ENCODE measurements at regions not wholly inside any gene's neighbourhood (a gene's known extent, or its start where the extent isn't known, plus 50 kb on each side); places are given as distances from the start of the nearest gene placed in this dataset.

DNA sequence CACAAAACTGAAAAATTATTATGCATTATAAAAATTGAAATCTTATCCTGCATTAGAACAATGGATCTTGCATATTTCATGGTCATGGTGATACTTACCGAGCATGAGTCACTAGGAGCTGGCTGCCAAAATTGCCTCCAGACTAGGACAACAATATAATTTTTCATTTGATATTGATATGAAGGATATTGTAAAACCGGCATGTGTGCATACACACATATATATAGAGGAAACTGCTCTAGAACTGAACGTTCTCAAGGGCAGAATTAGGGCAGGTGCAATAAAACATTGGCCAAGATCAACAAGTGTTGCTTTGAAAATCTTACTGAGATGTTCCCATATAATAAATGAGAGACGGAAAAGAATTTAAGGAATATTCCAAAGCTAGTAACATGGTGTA, 319.4 kb upstream of the POU1F1 start:
- TF ChIP-seq POLR2AphosphoS5 (IDR thresholded peaks at IDR 0.05): peak in 2 of 3 donors; percentile 26 to 27
- TF ChIP-seq, protein P1, sequence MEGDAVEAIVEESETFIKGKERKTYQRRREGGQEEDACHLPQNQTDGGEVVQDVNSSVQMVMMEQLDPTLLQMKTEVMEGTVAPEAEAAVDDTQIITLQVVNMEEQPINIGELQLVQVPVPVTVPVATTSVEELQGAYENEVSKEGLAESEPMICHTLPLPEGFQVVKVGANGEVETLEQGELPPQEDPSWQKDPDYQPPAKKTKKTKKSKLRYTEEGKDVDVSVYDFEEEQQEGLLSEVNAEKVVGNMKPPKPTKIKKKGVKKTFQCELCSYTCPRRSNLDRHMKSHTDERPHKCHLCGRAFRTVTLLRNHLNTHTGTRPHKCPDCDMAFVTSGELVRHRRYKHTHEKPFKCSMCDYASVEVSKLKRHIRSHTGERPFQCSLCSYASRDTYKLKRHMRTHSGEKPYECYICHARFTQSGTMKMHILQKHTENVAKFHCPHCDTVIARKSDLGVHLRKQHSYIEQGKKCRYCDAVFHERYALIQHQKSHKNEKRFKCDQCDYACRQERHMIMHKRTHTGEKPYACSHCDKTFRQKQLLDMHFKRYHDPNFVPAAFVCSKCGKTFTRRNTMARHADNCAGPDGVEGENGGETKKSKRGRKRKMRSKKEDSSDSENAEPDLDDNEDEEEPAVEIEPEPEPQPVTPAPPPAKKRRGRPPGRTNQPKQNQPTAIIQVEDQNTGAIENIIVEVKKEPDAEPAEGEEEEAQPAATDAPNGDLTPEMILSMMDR (IDR thresholded peaks at IDR 0.05): no peak
- TF ChIP-seq POLR2A (IDR thresholded peaks at IDR 0.05): no peak
- TF ChIP-seq EP300 (IDR thresholded peaks at IDR 0.05; ENCODE audit: low read depth): no peak
- Histone ChIP-seq H3K4me1 (peaks cover 0 to 19% (median 2%) of the 10 kb centered on the region in 4 donors), H3K27ac (peak overlapping the region in 3 of 4 donors; percentile 26 to 67 (median 57)), H3K4me3 (no peak overlapping the region), H3K9me3 (no peaks in the 10 kb centered on the region), H3K36me3 (no peaks in the 10 kb centered on the region), H3K27me3 (no peaks in the 10 kb centered on the region)
- 46 to 52% methylated on average over 4 of the region's 4 CpGs for WGBS, 2 donors (ENCODE audit: low coverage in 1 of 2)
- intact Hi-C loops (cut with DNase I; ENCODE audit: low total_unique reads) (no loop called here), in situ Hi-C loops (cut with MboI; ENCODE audit: low pct_ligation_motif_present in 1 of 4, low pct_unique_long_range_greater_than_20kb in 1 of 4, low sequenced_read_pairs in 3 of 4) (no loop called here)
- peak; percentile 60 for DNase-seq

DNA sequence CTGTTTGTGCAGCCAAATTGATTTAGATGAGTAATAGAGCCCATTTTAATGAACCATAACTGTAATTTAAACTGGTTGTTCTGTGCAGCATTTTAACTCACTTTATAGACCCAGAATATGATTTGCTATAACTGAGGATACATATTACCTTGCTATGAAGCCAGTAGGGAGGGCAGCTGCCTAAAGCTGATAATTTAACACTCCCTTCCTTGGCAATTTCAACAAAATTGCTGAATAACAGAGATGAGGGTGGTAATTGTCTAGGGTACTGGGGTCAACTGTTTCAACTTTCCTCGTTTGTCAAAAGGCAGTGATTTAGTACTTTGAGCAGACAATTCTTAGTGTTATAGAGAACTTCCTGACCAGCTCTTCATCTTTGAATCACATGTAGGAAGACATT, 304.9 kb upstream of the POU1F1 start:
- no peak overlapping the region for H3K4me3 ChIP-seq
- 44 to 50% methylated on average over 1 of the region's 1 CpG for WGBS, 2 donors (ENCODE audit: low coverage in 1 of 2)
- no peaks in the 10 kb centered on the region for H3K36me3 ChIP-seq
- in situ Hi-C loops (cut with MboI; ENCODE audit: low pct_ligation_motif_present in 1 of 4, low pct_unique_long_range_greater_than_20kb in 1 of 4, low sequenced_read_pairs in 3 of 4) (no loop called here), intact Hi-C loops (cut with DNase I; ENCODE audit: low total_unique reads) (no loop called here)
- TF ChIP-seq EP300 (IDR thresholded peaks at IDR 0.05; ENCODE audit: low read depth) (no peak), POLR2AphosphoS5 (IDR thresholded peaks at IDR 0.05) (no peak), POLR2A (IDR thresholded peaks at IDR 0.05) (no peak)
- TF ChIP-seq, protein P1 (IDR thresholded peaks at IDR 0.05): no peak
- DNase-seq: no peak
- H3K27ac ChIP-seq: no peak overlapping the region
- H3K27me3 ChIP-seq: no peaks in the 10 kb centered on the region
- H3K4me1 ChIP-seq: no peaks in the 10 kb centered on the region
- H3K9me3 ChIP-seq: no peaks in the 10 kb centered on the region

DNA sequence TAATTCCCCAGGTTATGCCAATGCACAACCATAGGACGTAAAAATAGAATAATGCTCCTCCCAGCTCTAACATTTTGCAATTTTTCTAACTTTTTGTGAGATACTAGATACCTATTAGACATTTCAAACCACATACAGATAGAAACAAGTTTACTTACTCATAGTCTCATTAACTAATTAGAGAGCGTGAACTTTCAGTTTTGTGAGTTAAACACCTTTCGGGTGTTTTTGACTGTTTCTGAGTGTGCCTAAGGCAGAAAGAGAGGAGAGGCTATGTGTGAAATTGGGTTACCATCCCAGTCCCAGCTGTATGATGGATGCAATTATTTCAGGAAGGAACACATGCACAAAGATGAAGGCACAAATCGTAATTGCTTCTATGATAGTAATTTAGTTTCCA, 300.4 kb upstream of the POU1F1 start:
- H3K4me1 ChIP-seq: peaks cover 0 to 4% (median 0%) of the 10 kb centered on the region in 4 donors
- in situ Hi-C loops (cut with MboI; ENCODE audit: low pct_ligation_motif_present in 1 of 4, low pct_unique_long_range_greater_than_20kb in 1 of 4, low sequenced_read_pairs in 3 of 4) (no loop called here), intact Hi-C loops (cut with DNase I; ENCODE audit: low total_unique reads) (no loop called here)
- no peak overlapping the region for H3K4me3 ChIP-seq
- no peaks in the 10 kb centered on the region for H3K36me3 ChIP-seq
- DNase-seq: no peak
- H3K9me3 ChIP-seq: no peaks in the 10 kb centered on the region
- H3K27me3 ChIP-seq: no peaks in the 10 kb centered on the region
- WGBS, 2 donors (ENCODE audit: low coverage in 1 of 2): 52 to 63% methylated on average over 4 of the region's 4 CpGs
- H3K27ac ChIP-seq: no peak overlapping the region
- TF ChIP-seq EP300 (IDR thresholded peaks at IDR 0.05; ENCODE audit: low read depth): no peak
- TF ChIP-seq POLR2A (IDR thresholded peaks at IDR 0.05): no peak
- TF ChIP-seq, protein P1 (IDR thresholded peaks at IDR 0.05): no peak
- TF ChIP-seq POLR2AphosphoS5 (IDR thresholded peaks at IDR 0.05): no peak

DNA sequence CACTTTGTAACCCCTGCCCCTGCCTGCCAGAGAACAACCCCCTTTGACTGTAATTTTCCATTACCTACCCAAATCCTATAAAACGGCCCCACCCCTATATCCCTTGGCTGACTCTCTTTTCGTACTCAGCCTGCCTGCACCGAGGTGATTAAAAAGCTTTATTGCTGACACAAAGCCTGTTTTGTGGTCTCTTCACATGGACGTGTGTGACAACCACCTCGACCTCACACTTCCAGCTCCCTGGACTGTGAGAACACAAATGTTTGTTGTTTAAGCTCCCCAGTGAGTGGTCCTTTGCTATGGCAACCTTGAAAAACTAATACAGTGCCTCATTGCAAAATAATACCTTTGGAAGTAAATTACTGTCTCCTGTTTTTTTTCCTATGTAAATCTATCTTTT, 299.2 kb upstream of the POU1F1 start:
- H3K27me3 ChIP-seq: no peaks in the 10 kb centered on the region
- in situ Hi-C loops (cut with MboI; ENCODE audit: low pct_ligation_motif_present in 1 of 4, low pct_unique_long_range_greater_than_20kb in 1 of 4, low sequenced_read_pairs in 3 of 4) (no loop called here), intact Hi-C loops (cut with DNase I; ENCODE audit: low total_unique reads) (no loop called here)
- no peaks in the 10 kb centered on the region for H3K36me3 ChIP-seq
- TF ChIP-seq POLR2AphosphoS5 (IDR thresholded peaks at IDR 0.05): no peak
- TF ChIP-seq POLR2A (IDR thresholded peaks at IDR 0.05): no peak
- TF ChIP-seq, protein P1 (IDR thresholded peaks at IDR 0.05): no peak
- no peak for TF ChIP-seq EP300 (IDR thresholded peaks at IDR 0.05; ENCODE audit: low read depth)
- H3K4me3 ChIP-seq: no peak overlapping the region
- no peak overlapping the region for H3K27ac ChIP-seq
- peaks cover 0 to 4% (median 0%) of the 10 kb centered on the region in 4 donors for H3K4me1 ChIP-seq
- no peaks in the 10 kb centered on the region for H3K9me3 ChIP-seq
- peak; percentile 18 for DNase-seq
- 7 to 13% methylated on average over 5 of the region's 5 CpGs for WGBS, 2 donors (ENCODE audit: low coverage in 1 of 2)
